GM12891 (cell line): ENCODE measurements at regions not wholly inside any gene's neighbourhood (a gene's known extent, or its start where the extent isn't known, plus 50 kb on each side); places are given as distances from the start of the nearest gene placed in this dataset.
"Not testable (repeated sequence)": the region's sequence is repeated elsewhere in the genome, so short reads cannot be mapped to it uniquely, and the experiment has no call there.

Experiments
- DNase-seq: peaks from one replicate; pipeline ENCODE4 v3.0.0; 2011; ENCODE audit warnings: low spot score; ENCODE audit not compliant: insufficient read length
- FAIRE-seq: peaks from 2 replicates; lab custom pipeline; 2011; peaks lifted over from hg19 to GRCh38; lab: Jason Lieb, UNC
- PAX5 ChIP-seq: IDR thresholded peaks from 2 replicates; pipeline ENCODE4 v1.6.1; 2011; ENCODE audit warnings: low read length, moderate library complexity, mild to moderate bottlenecking; ENCODE audit not compliant: insufficient read depth, severe bottlenecking
- POLR2A ChIP-seq: IDR thresholded peaks from 2 replicates; pipeline ENCODE4 v1.6.1; 2011; ENCODE audit warnings: low read depth, low read length, control low read depth
- POLR2AphosphoS5 ChIP-seq: IDR thresholded peaks from 2 replicates; pipeline ENCODE4 v1.6.1; 2011; ENCODE audit warnings: low read depth, low read length, control low read depth
- POU2F2 ChIP-seq: IDR thresholded peaks from 2 replicates; pipeline ENCODE4 v1.6.1; 2011; ENCODE audit warnings: low read depth, mild to moderate bottlenecking, control low read depth, low read length, moderate library complexity
- SPI1 ChIP-seq: IDR thresholded peaks from 2 replicates; pipeline ENCODE4 v1.6.1; 2011; ENCODE audit warnings: low read depth, low read length, control low read depth
- TAF1 ChIP-seq: IDR thresholded peaks from 2 replicates; pipeline ENCODE4 v1.6.1; 2011; ENCODE audit warnings: low read depth, low read length, control low read depth

DNA sequence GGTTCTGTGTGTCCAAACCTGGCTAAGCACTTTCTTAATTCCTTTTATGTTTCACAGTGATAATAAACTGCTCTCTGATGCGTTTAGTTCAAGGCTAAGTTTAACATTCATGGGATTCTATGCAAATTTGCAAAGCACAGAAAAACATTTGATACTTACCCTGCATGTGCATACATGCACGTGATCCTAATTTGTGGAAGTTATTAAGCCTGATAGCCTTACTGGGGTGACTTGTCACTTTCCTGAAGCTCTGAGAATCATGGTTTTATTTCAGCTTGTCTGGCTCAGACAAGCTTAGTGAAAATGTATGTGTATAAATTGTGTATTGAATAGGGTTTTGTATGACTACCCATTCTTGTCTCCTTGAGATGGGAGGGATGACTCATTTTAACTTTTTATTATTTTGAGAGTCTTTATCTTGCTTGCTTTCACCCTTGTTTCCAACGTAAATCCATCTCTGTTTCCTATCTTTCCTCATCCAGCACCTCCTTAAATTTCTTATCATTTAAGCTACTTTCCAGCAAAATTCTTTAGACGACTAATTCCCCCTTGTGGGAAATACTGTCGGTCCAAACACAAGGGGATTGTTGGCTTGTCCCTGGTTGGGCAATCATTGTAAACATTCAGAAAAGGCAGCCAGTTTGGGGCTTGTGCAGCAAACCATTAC is 167.1 kb downstream of the C11orf91 start:
- TF ChIP-seq PAX5 (no peak), POU2F2 (no peak), TAF1 (no peak), SPI1 (no peak), POLR2A (no peak)
- peak; percentile 23 for FAIRE-seq
- no peak for DNase-seq

DNA sequence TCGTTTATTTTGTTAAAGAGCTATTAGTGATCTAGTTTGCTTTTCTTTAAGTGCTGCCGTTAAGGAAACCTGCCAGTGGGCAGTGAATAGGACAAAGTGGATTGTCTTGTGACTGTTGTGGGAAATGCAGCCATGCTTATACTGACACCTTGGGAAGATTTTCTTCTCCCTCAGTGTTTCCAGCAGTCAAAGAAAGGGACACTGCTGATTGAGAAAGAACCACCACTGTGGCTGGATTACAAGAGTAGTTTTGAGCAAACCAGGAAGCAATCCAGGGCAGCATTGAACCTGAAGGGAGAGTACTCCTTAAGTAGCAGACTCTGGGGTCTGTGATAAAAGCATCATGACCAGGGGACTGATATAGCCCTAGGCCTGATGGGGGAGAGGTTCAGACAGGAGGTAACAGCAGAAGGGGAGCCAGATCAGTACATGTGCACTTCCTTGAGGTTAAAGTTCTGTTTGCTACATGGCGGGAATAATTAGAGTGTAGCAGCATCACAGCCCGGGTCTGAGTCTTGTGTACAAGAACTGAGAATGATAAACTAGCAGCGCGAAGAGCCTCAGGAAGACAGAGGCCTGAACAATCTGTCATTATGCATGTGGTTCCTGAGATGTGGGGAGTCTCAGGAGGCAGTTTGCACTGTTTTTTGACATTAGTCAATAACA is 167.8 kb downstream of the C11orf91 start:
- peak; percentile 51 for FAIRE-seq
- TF ChIP-seq POLR2AphosphoS5 (no peak), TAF1 (no peak)
- no peak for DNase-seq

DNA sequence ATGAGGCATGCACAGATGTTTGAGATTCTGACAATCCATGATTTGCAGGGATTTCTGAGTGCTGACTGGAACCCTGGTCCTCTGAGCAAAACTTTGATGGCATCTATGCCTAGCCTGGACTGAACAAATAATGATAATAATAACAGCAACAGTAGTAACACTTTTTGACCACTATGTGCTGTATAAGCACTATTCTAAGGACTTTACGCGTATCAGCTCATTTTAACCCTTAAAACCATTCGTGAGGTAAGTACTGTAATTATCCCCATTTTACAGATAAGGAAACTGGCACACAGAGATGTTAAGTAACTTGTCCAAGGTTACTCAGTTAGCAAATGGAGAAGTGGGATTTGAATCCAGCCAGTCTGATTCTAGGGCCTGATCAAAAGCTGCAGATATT is 168.4 kb downstream of the C11orf91 start:
- DNase-seq (no peak), FAIRE-seq (no peak)
- TF ChIP-seq POU2F2 (no peak), PAX5 (no peak), POLR2AphosphoS5 (no peak), TAF1 (no peak), SPI1 (peak; percentile 21; the same call in 1 of the 2 replicates)

DNA sequence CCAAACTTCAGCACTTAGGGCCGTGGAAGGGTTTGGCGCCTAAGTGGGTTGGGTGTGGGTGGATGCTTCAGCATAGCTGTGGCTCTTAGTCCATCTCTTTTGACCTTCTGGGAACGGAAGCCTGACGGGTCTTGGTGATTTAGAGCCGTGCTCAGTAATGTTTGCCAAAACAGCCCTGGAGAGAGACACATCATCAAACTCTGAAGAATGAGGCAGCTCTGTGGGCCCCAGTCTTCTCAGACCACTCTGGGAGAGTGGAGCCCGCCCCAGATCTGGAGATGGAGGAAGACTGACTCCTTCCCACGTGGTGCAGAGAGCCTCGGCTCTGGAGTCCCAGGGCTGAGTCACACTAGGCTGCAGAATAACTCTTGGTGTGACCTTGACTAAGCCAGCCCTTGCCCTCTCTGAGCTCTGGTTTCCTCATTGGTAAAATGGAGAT is 168.9 kb downstream of the C11orf91 start:
- no peak for FAIRE-seq
- TF ChIP-seq POLR2AphosphoS5 (no peak), TAF1 (no peak), POU2F2 (no peak), SPI1 (no peak), POLR2A (no peak), PAX5 (no peak)
- DNase-seq, result no peak

DNA sequence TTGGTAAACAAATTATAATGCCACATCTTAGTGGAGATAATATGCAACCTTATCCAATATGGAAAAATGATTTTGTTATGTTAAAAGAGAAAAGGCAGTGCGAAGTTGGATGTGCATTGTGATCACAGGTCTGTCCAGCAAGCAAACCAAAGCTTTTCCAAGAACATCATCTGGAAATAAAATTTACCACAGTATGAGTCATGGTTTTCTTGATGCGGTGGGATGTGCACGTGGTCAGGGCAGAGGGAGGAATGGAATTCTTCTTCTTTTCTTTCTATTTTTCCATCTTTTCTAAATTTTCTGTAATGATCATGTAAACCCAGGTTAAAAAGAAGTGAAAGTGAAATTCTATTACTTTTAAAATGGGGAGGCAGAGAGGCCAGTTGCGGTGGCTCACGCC is 169.8 kb downstream of the C11orf91 start:
- TF ChIP-seq POU2F2 (no peak), SPI1 (no peak), POLR2AphosphoS5 (no peak), PAX5 (no peak), POLR2A (no peak), TAF1 (no peak)
- FAIRE-seq (no peak), DNase-seq (no peak)

DNA sequence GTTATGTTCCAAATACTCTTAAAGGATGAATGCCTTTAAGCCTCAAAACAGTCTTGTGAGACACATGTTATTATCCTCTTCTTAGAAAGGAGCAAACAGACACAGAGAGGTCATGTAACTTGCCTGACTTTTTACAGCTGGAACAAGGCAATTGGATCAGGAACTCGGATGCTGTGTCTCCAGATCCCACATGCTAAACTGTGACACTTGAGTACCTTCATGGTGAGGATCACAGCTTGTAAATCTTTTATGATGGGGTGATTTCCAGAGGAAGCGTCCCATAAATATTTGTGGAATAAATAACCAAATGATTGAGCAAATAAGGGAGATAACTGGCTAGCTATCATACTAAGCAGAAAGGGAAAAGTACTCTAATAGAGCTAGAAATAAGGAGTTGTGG is 171.2 kb downstream of the C11orf91 start:
- TF ChIP-seq SPI1 (no peak), POLR2AphosphoS5 (no peak), PAX5 (no peak), TAF1 (no peak), POLR2A (no peak), POU2F2 (no peak)
- no peak for DNase-seq
- no peak for FAIRE-seq

DNA sequence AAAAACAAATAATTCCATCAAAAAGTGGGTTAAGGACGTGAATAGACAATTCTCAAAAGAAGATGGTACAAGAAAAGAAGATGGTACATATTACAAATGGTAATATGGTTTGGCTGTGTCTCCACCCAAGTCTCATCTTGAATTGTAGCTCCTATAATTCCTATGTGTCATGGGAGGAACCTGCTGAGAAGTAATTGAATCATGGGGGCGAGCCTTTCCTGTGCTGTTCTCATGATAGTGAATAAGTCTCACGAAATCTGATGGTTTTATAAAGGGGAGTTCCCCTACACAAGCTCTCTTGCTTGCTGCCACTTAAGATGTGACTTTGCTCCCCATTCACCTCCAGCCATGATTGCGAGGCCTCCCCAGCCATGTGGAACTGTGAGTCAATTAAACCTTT is 172.9 kb downstream of the C11orf91 start:
- not testable (repeated sequence) for DNase-seq

DNA sequence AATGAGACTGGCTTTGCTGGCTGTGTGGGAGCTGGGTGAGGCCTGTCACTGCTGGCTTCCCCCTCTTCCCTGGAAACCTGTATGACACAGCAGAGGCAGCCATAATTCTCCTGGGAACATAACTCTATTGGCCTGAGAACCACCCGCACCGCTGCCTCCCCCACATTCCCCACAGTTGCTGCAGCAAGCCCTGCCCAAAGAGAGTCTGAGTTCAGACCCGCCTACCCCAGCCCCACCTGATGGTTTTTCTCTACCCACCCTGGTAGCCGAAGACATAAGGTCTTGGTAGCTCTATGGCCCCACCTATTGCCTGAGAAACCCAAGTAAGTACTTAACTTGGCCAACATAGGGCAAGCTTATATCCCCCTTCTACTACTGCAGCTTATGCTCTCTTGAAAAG is 174.8 kb downstream of the C11orf91 start:
- no peak for FAIRE-seq
- no peak for DNase-seq
- TF ChIP-seq TAF1 (no peak), POLR2AphosphoS5 (no peak), PAX5 (no peak), POU2F2 (no peak), POLR2A (no peak), SPI1 (no peak)

More for the DNA sequence above, 172.9 kb downstream of the C11orf91 start:
- not testable (repeated sequence) for FAIRE-seq

DNA sequence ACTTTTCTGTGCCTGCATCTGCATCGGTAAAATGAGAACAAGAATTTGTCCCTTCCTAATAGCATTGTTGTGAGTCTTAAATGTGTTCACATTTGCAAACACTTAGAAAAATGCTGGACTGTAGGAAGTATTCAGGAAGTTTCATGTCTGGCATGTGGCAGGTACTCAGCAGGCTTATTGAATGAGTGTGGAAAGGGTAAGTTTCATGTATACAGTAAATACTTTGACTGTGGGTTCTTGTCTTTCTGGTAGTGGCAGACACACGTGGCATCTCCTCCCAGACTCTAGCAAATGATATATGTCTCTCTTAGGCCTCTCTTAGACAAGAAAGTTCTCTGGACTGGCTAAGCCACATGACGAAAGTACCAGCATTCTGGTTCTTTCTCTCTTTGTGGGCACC is 179.2 kb downstream of the C11orf91 start:
- TF ChIP-seq TAF1 (no peak), POLR2AphosphoS5 (no peak)
- DNase-seq, result no peak
- no peak for FAIRE-seq

DNA sequence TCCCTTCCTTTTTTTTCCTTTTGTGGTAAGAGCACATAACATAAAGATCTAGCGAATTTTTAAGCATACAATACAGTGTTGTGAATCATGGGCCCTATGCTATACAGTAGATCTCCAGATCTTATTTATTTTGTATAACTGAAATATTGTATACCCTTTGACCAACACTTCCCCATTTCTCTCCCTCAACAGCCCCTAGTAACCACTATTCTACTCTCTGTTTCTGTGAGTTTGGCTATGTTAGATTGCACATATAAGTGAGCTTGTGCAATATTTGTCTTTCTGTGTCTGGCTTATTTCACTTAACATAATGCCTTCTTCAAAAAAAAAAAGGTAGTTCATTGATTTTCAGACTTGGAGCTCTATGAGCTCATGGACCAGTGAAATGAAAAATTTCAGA is 180.5 kb downstream of the C11orf91 start:
- peak; percentile 77 for TF ChIP-seq SPI1
- no peak for TF ChIP-seq POLR2A
- FAIRE-seq (no peak), DNase-seq (no peak)

DNA sequence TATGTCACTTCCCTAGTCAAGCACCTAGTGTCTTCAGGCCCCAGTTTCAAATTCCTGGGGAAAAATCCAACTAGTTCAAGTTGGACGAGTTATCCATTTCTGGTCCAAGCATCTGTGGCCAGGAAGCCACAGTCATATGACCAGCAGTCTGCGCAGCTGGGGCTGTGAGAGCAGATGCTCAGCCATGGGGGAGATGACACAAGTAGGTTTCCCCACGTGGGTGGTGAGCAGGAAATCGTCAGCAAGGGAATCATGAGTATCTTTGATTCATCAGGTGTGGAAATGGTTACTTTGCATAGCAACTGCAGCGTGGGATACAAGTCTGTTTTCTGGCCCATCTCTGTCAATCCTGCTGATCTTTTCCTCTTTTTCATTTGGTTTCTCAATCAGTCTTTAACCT is 185.3 kb downstream of the C11orf91 start:
- DNase-seq (no peak), FAIRE-seq (peak; percentile 76)
- TF ChIP-seq POLR2A (no peak), SPI1 (peak; percentile 34; the same call in 1 of the 2 replicates)
